Ascending aorta (tissue), 2 donors: ENCODE measurements at regions not wholly inside any gene's neighbourhood (a gene's known extent, or its start where the extent isn't known, plus 50 kb on each side); places are given as distances from the start of the nearest gene placed in this dataset.

ENCODE experiments used
- DNase-seq, 2 donors: peaks; one replicate each; pipeline ENCODE4 v3.0.0-alpha.2; 2019; ENCODE audit warnings: low spot score in 2 of 2
- H3K27ac ChIP-seq, 2 donors: fragments of 200-600 bp; sonication (generic); one replicate each; pipeline ENCODE4 v1.5.1; 2016 to 2017; ENCODE audit warnings: mild to moderate bottlenecking in 1 of 2
- H3K27me3 ChIP-seq: fragments of 200-600 bp; sonication (generic); one replicate; pipeline ENCODE4 v1.5.1; 2017
- H3K36me3 ChIP-seq, 2 donors: fragments of 200-600 bp; sonication (generic); one replicate each; pipeline ENCODE4 v1.5.1; 2016
- H3K4me1 ChIP-seq, 2 donors: fragments of 200-600 bp; sonication (generic); one replicate each; pipeline ENCODE4 v1.5.1; 2016 to 2017; ENCODE audit warnings: mild to moderate bottlenecking in 1 of 2
- H3K4me3 ChIP-seq, 2 donors: fragments of 200-600 bp; sonication (generic); one replicate each; pipeline ENCODE4 v1.5.1; 2016 to 2017; ENCODE audit warnings: mild to moderate bottlenecking in 1 of 2
- H3K9me3 ChIP-seq, 2 donors: fragments of 200-600 bp; sonication (generic); one replicate each; pipeline ENCODE4 v1.5.1; 2016
- CTCF ChIP-seq, 3 experiments: fragments of 200-600 bp in 2 of 3; fragments of 450-650 bp in 1 of 3; sonication (generic) in 2 of 3; IDR thresholded peaks; one replicate each; pipeline ENCODE4 v1.5.1; 2016 to 2019; ENCODE audit warnings: antibody characterized with exemption in 3 of 3, mild to moderate bottlenecking in 1 of 3, moderate library complexity in 1 of 3
- intact Hi-C: fragments of 100-400 bp; cut with DNase I; formaldehyde crosslinking; loops from one replicate; pipeline ENCODE4 v1.15.1; 2023

GRCh38 chr4:56757821-56758411 is 63.6 kb downstream of the SPINK2 start:
- no peak for TF ChIP-seq CTCF (IDR thresholded peaks at IDR 0.05)
- Histone ChIP-seq H3K27me3 (no peaks in the 10 kb centered on the region), H3K4me1 (peaks cover 0 to 19% of the 10 kb centered on the region in 2 donors), H3K27ac (peak overlapping the region; percentile 60 to 75), H3K36me3 (no peaks in the 10 kb centered on the region), H3K4me3 (peak overlapping the region; percentile 12 to 19), H3K9me3 (no peaks in the 10 kb centered on the region)
- intact Hi-C loops = no loop called here
- DNase-seq = peak; percentile 15 to 78

GRCh38 chr4:56757261-56757746 is 64.2 kb downstream of the SPINK2 start:
- H3K4me1 ChIP-seq = peaks cover 0 to 19% of the 10 kb centered on the region in 2 donors
- DNase-seq = no peak
- no peaks in the 10 kb centered on the region for H3K36me3 ChIP-seq
- H3K9me3 ChIP-seq = no peaks in the 10 kb centered on the region
- no peak overlapping the region for H3K4me3 ChIP-seq
- peak overlapping the region; percentile 60 to 75 for H3K27ac ChIP-seq
- no peaks in the 10 kb centered on the region for H3K27me3 ChIP-seq
- intact Hi-C loops = no loop called here
- no peak for TF ChIP-seq CTCF (IDR thresholded peaks at IDR 0.05)

- H3K27me3 ChIP-seq = no peaks in the 10 kb centered on the region
- no peak overlapping the region for H3K4me3 ChIP-seq
- no peaks in the 10 kb centered on the region for H3K9me3 ChIP-seq
- no peak overlapping the region for H3K27ac ChIP-seq
- peaks cover 0 to 19% of the 10 kb centered on the region in 2 donors for H3K4me1 ChIP-seq
- intact Hi-C loops = no loop called here
- no peaks in the 10 kb centered on the region for H3K36me3 ChIP-seq
- no peak for DNase-seq
- TF ChIP-seq CTCF (IDR thresholded peaks at IDR 0.05) = no peak
Measured at GRCh38 chr4:56755901-56756300, 65.6 kb downstream of the SPINK2 start.

- no peak overlapping the region for H3K27ac ChIP-seq
- intact Hi-C loops = no loop called here
- TF ChIP-seq CTCF (IDR thresholded peaks at IDR 0.05) = no peak
- DNase-seq = no peak
- peaks cover 0 to 9% of the 10 kb centered on the region in 2 donors for H3K4me1 ChIP-seq
- H3K27me3 ChIP-seq = no peaks in the 10 kb centered on the region
- H3K9me3 ChIP-seq = no peaks in the 10 kb centered on the region
- no peak overlapping the region for H3K4me3 ChIP-seq
- no peaks in the 10 kb centered on the region for H3K36me3 ChIP-seq
Measured at GRCh38 chr4:56752985-56753384, 68.5 kb downstream of the SPINK2 start.

GRCh38 chr4:56750231-56750630 is 69.1 kb upstream of the HOPX start:
- no peak overlapping the region for H3K4me3 ChIP-seq
- TF ChIP-seq CTCF (IDR thresholded peaks at IDR 0.05) = no peak
- no peak for DNase-seq

GRCh38 chr4:56748271-56748670 is 67.2 kb upstream of the HOPX start:
- intact Hi-C loops = no loop called here
- Histone ChIP-seq H3K27ac (no peak overlapping the region), H3K27me3 (no peaks in the 10 kb centered on the region), H3K9me3 (no peaks in the 10 kb centered on the region), H3K4me1 (no peaks in the 10 kb centered on the region), H3K36me3 (no peaks in the 10 kb centered on the region), H3K4me3 (no peak overlapping the region)
- DNase-seq = no peak
- no peak for TF ChIP-seq CTCF (IDR thresholded peaks at IDR 0.05)

More at GRCh38 chr4:56750231-56750630, 69.1 kb upstream of the HOPX start:
- no peaks in the 10 kb centered on the region for H3K36me3 ChIP-seq
- no peaks in the 10 kb centered on the region for H3K9me3 ChIP-seq
- intact Hi-C loops = no loop called here
- no peaks in the 10 kb centered on the region for H3K27me3 ChIP-seq
- H3K27ac ChIP-seq = no peak overlapping the region
- no peaks in the 10 kb centered on the region for H3K4me1 ChIP-seq
